Panc1 (cell line): ENCODE measurements at regions not wholly inside any gene's neighbourhood (a gene's known extent, or its start where the extent isn't known, plus 50 kb on each side); places are given as distances from the start of the nearest gene placed in this dataset.

ENCODE experiments used
- ATAC-seq: fragments of 200-7000 bp; cut with Tn5 transposase; 2 replicates; pipeline ENCODE4 v1.9.1; 2020; ENCODE audit warnings: mild to moderate bottlenecking, moderate library complexity
- BruUV-seq: library from RNA; stranded (reverse); fragments of 400-500 nt; replicated peaks from 2 replicates; lab custom pipeline; 2021; lab: Mats Ljungman, UMichigan
- CTCF ChIA-PET: fragments of 300-600 bp; sonication (Branson Sonifier 250); formaldehyde crosslinking; loops from one replicate; lab custom pipeline; 2022; ENCODE audit warnings: antibody characterized with exemption; lab: Charles Lee
- POLR2A ChIA-PET: fragments of 300-600 bp; sonication (Branson Sonifier 250); formaldehyde crosslinking; loops from one replicate; lab custom pipeline; 2022; ENCODE audit warnings: antibody characterized with exemption; lab: Charles Lee
- DNase-seq: peaks from one replicate; pipeline ENCODE4 v3.0.0-alpha.2; 2010; ENCODE audit warnings: low read depth, low spot score
- H3K27ac ChIP-seq: 2 replicates; pipeline ENCODE4 v1.5.1; 2011; ENCODE audit warnings: mild to moderate bottlenecking, low read length, inconsistent platforms
- H3K27me3 ChIP-seq: fragments of 200-500 bp; sonication (Bioruptor generic); 2 replicates; pipeline ENCODE4 v1.6.0; 2014; ENCODE audit warnings: low read length, inconsistent platforms; ENCODE audit not compliant: control insufficient read depth, insufficient read depth
- H3K36me3 ChIP-seq: fragments of 200-500 bp; sonication (Bioruptor generic); 2 replicates; pipeline ENCODE4 v1.5.1; 2014; ENCODE audit warnings: inconsistent platforms, mild to moderate bottlenecking, low read length, moderate library complexity; ENCODE audit not compliant: control insufficient read depth, insufficient read depth
- H3K4me1 ChIP-seq: 2 replicates; pipeline ENCODE4 v1.5.1; 2011; ENCODE audit warnings: inconsistent platforms, mild to moderate bottlenecking, low read length, moderate library complexity; ENCODE audit not compliant: control insufficient read depth, insufficient read depth
- H3K4me3 ChIP-seq, 2 experiments: 2 replicates each; pipeline ENCODE4 v1.5.1; 2011 to 2012; ENCODE audit warnings: low read depth in 2 of 2, low read length in 2 of 2, mild to moderate bottlenecking in 2 of 2, inconsistent platforms in 1 of 2, moderate library complexity in 1 of 2
- H3K9me3 ChIP-seq: fragments of 200-500 bp; sonication (Bioruptor generic); 2 replicates; pipeline ENCODE4 v1.5.1; 2014; ENCODE audit warnings: low read depth, mild to moderate bottlenecking, inconsistent platforms, low read length, moderate library complexity; ENCODE audit not compliant: control insufficient read depth, insufficient read depth
- CTCF ChIP-seq: fragments of 450-650 bp; IDR thresholded peaks from 2 replicates; pipeline ENCODE4 v1.5.1; 2017; ENCODE audit warnings: mild to moderate bottlenecking
- POLR2AphosphoS5 ChIP-seq: IDR thresholded peaks from 2 replicates; pipeline ENCODE4 v1.6.1; 2012; ENCODE audit warnings: mild to moderate bottlenecking, low read depth, low read length, moderate library complexity
- REST ChIP-seq, 2 experiments: IDR thresholded peaks; 2 replicates each; pipeline ENCODE4 v1.6.1; 2011 to 2012; ENCODE audit warnings: low read depth in 2 of 2, control low read depth in 1 of 2, low read length in 1 of 2, mild to moderate bottlenecking in 1 of 2, moderate library complexity in 1 of 2; ENCODE audit not compliant: insufficient read depth in 1 of 2
- SIN3A ChIP-seq: IDR thresholded peaks from 2 replicates; pipeline ENCODE4 v1.6.1; 2012; ENCODE audit warnings: low read depth, mild to moderate bottlenecking, low read length, moderate library complexity, borderline replicate concordance; ENCODE audit not compliant: insufficient read depth
- TCF7L2 ChIP-seq: IDR thresholded peaks from 2 replicates; pipeline ENCODE4 v1.6.1; 2011; ENCODE audit warnings: mild to moderate bottlenecking, low read depth, low read length, inconsistent platforms
- in situ Hi-C: cut with HindIII; loops from 2 replicates; pipeline ENCODE4 v1.10.0; 2016; ENCODE audit warnings: low sequenced_read_pairs, low pct_unique_long_range_greater_than_20kb
- intact Hi-C: fragments of 100-400 bp; cut with micrococcal nuclease; formaldehyde crosslinking; loops from one replicate; pipeline ENCODE4 v1.10.0; 2022; ENCODE audit not compliant: unreplicated experiment

DNA sequence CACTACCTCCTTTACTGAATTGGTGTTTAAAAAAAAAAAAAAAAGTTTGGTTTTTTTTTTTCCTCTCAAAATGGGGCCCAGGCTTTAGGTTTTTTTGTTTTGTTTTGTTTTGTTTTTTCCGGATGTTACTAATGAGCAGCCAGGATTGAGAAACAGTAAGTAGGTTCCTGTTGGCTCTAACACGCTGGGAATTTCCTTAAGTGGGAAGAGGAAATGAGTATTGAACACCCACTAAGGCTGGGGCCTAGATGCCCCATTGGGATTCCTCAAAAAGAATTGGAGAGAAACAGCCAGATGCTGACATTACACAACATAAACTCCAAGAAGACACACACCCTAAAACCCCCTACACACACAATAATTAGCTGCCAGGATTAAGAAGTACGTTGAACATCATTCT is 102.2 kb upstream of the NANOS1 start:
- H3K27me3 ChIP-seq = no peaks in the 10 kb centered on the region
- H3K27ac ChIP-seq = no peak overlapping the region
- TF ChIP-seq SIN3A (no peak), CTCF (no peak), TCF7L2 (no peak)
- CTCF ChIA-PET = no interaction called here
- no peaks in the 10 kb centered on the region for H3K4me1 ChIP-seq
- in situ Hi-C loops (no loop called here), intact Hi-C loops (no loop called here)
- H3K4me3 ChIP-seq = no peak overlapping the region
- H3K36me3 ChIP-seq = no peaks in the 10 kb centered on the region
- no TSS peak for BruUV-seq
- peaks cover 12% of the 10 kb centered on the region; the same call in 1 of the 2 replicates for H3K9me3 ChIP-seq
- DNase-seq = no peak
- POLR2A ChIA-PET = no interaction called here
- no peak for ATAC-seq

DNA sequence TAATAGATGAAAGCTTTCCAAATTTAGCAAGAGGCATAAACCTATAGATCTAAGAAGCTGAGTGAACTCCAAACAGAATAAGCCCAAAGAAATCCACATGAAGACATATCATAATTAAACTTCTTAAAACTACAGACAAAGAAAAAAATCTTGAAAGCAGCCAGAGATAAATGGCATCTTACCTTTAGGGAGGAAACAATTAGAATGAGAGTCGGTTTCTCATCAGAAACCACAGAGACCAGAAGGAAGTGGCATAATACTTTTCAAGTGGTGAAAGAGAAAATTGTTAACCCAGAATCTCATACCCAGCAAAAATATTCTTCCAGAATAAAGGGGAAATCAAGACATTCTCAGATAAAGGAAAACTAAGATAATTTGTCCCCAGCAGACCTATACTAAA is 98.9 kb upstream of the NANOS1 start:
- Histone ChIP-seq H3K4me3 (no peak overlapping the region), H3K27ac (no peak overlapping the region), H3K9me3 (peaks cover 12% of the 10 kb centered on the region; the same call in 1 of the 2 replicates), H3K27me3 (peaks cover 4% of the 10 kb centered on the region; the same call in 1 of the 2 replicates), H3K4me1 (no peaks in the 10 kb centered on the region), H3K36me3 (no peaks in the 10 kb centered on the region)
- ATAC-seq = no peak
- TF ChIP-seq REST (IDR thresholded peaks at IDR 0.05; ENCODE audit: insufficient read depth in 1 of 2, low read depth in 2 of 2, low read length in 1 of 2) (no peak), CTCF (no peak), POLR2AphosphoS5 (no peak), TCF7L2 (no peak), SIN3A (no peak)
- ChIA-PET POLR2A (no interaction called here), CTCF (interaction anchor here (0.7 kb wide), 1 partner anchor 276 kb away, joined by 3 read pairs; no protein-coding TSS in a partner anchor)
- in situ Hi-C loops = no loop called here
- BruUV-seq = no TSS peak
- no peak for DNase-seq
- intact Hi-C loops = no loop called here
